A673 (cell line): ENCODE measurements at regions not wholly inside any gene's neighbourhood (a gene's known extent, or its start where the extent isn't known, plus 50 kb on each side); places are given as distances from the start of the nearest gene placed in this dataset.
"Not testable (repeated sequence)": the region's sequence is repeated elsewhere in the genome, so short reads cannot be mapped to it uniquely, and the experiment has no call there.

Source experiments
- EZH2 ChIP-seq: fragments of 200-600 bp; sonication (generic); IDR thresholded peaks from 2 replicates; pipeline ENCODE4 v1.6.1; 2017; ENCODE audit warnings: borderline replicate concordance, low read depth, mild to moderate bottlenecking, mixed read lengths, antibody characterized with exemption, low read length; ENCODE audit not compliant: poor library complexity, severe bottlenecking
- TF ChIP-seq, protein P1 (sequence below): fragments of 300-800, 200-600 bp; sonication (generic); conservative IDR thresholded peaks from 2 replicates; pipeline ENCODE4 v1.5.1; 2017; ENCODE audit warnings: low read depth, mild to moderate bottlenecking, antibody characterized with exemption, low read length, moderate library complexity, mixed read lengths

- TF ChIP-seq, protein P1, sequence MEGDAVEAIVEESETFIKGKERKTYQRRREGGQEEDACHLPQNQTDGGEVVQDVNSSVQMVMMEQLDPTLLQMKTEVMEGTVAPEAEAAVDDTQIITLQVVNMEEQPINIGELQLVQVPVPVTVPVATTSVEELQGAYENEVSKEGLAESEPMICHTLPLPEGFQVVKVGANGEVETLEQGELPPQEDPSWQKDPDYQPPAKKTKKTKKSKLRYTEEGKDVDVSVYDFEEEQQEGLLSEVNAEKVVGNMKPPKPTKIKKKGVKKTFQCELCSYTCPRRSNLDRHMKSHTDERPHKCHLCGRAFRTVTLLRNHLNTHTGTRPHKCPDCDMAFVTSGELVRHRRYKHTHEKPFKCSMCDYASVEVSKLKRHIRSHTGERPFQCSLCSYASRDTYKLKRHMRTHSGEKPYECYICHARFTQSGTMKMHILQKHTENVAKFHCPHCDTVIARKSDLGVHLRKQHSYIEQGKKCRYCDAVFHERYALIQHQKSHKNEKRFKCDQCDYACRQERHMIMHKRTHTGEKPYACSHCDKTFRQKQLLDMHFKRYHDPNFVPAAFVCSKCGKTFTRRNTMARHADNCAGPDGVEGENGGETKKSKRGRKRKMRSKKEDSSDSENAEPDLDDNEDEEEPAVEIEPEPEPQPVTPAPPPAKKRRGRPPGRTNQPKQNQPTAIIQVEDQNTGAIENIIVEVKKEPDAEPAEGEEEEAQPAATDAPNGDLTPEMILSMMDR = not testable (repeated sequence)
- TF ChIP-seq EZH2 = not testable (repeated sequence)
These were observed 68.8 kb upstream of the PPP1R12A start for GRCh38 chr12:80003744-80004143.
